ENCODE measurements at regions not wholly inside any gene's neighbourhood (a gene's known extent, or its start where the extent isn't known, plus 50 kb on each side); places are given as distances from the start of the nearest gene placed in this dataset.
"Not testable (repeated sequence)": the region's sequence is repeated elsewhere in the genome, so short reads cannot be mapped to it uniquely, and the experiment has no call there.

GRCh38 chr9:109665736-109666135, 114.3 kb upstream of the PALM2AKAP2 start:
- not testable (repeated sequence) for H3K9ac ChIP-seq; H3K27ac ChIP-seq; H4K20me1 ChIP-seq (ENCODE audit: low read depth); H3K27ac Mint-ChIP-seq; H3K4me3 ChIP-seq; H3K4me1 ChIP-seq; H3K27me3 Mint-ChIP-seq (ENCODE audit: insufficient read depth, low read depth); H3K79me2 ChIP-seq (ENCODE audit: low read depth); H3K36me3 Mint-ChIP-seq; H3F3A ChIP-seq (ENCODE audit: low read depth); H3K36me3 ChIP-seq; H3K27me3 ChIP-seq; H3K9me3 ChIP-seq (ENCODE audit: low read depth); H3K4me1 Mint-ChIP-seq; H3K4me3 Mint-ChIP-seq
- H2AFZ ChIP-seq (replicated peaks), result peak overlapping the region; percentile 99
- H3K9me3 Mint-ChIP-seq, result peaks cover 24% of the 10 kb centered on the region
- H3K4me2 ChIP-seq, result peak overlapping the region; percentile 23
- peak; percentile 17 for DNase-seq (ENCODE audit: low spot score)

- no peak overlapping the region for H3K27ac ChIP-seq
- no peak overlapping the region for H3K4me3 ChIP-seq
- Mint-ChIP-seq H3K36me3 (no peaks in the 10 kb centered on the region), H3K27me3 (ENCODE audit: insufficient read depth, low read depth) (peaks cover 3% of the 10 kb centered on the region), H3K4me3 (no peak overlapping the region), H3K9me3 (peaks cover 5% of the 10 kb centered on the region), H3K27ac (no peak overlapping the region), H3K4me1 (peaks cover 3% of the 10 kb centered on the region)
- no peak overlapping the region for H3K4me2 ChIP-seq
- H3K36me3 ChIP-seq, result no peaks in the 10 kb centered on the region
- H2AFZ ChIP-seq (replicated peaks), result no peak overlapping the region
- peaks cover 8% of the 10 kb centered on the region for H3K4me1 ChIP-seq
- no peaks in the 10 kb centered on the region for H4K20me1 ChIP-seq (ENCODE audit: low read depth)
- TF ChIP-seq EZH2phosphoT487 (IDR thresholded peaks at IDR 0.05), result peak; percentile 79
- no peak for TF ChIP-seq CTCF (IDR thresholded peaks at IDR 0.05)
- H3F3A ChIP-seq (ENCODE audit: low read depth), result no peaks in the 10 kb centered on the region
- no peaks in the 10 kb centered on the region for H3K9me3 ChIP-seq (ENCODE audit: low read depth)
- no peaks in the 10 kb centered on the region for H3K27me3 ChIP-seq
- peak; percentile 33 for DNase-seq (ENCODE audit: low spot score)
- no peak overlapping the region for H3K9ac ChIP-seq
- H3K79me2 ChIP-seq (ENCODE audit: low read depth), result no peaks in the 10 kb centered on the region
Measured at GRCh38 chr9:109681301-109681700, 98.7 kb upstream of the PALM2AKAP2 start.

GRCh38 chr9:109682227-109682626, 97.8 kb upstream of the PALM2AKAP2 start:
- Histone ChIP-seq H2AFZ (replicated peaks) (no peak overlapping the region), H3K4me3 (no peak overlapping the region), H3K4me1 (peaks cover 8% of the 10 kb centered on the region), H4K20me1 (ENCODE audit: low read depth) (no peaks in the 10 kb centered on the region), H3K27me3 (no peaks in the 10 kb centered on the region), H3K4me2 (no peak overlapping the region), H3K27ac (no peak overlapping the region), H3K79me2 (ENCODE audit: low read depth) (no peaks in the 10 kb centered on the region), H3K9ac (no peak overlapping the region), H3F3A (ENCODE audit: low read depth) (no peaks in the 10 kb centered on the region), H3K9me3 (ENCODE audit: low read depth) (no peaks in the 10 kb centered on the region), H3K36me3 (no peaks in the 10 kb centered on the region)
- no peak overlapping the region for H3K4me3 Mint-ChIP-seq
- peaks cover 3% of the 10 kb centered on the region for H3K4me1 Mint-ChIP-seq
- no peak for TF ChIP-seq EZH2phosphoT487 (IDR thresholded peaks at IDR 0.05)
- TF ChIP-seq CTCF (IDR thresholded peaks at IDR 0.05), result no peak
- TF ChIP-seq EZH2 (IDR thresholded peaks at IDR 0.05), result no peak
- no peaks in the 10 kb centered on the region for H3K27me3 Mint-ChIP-seq (ENCODE audit: insufficient read depth, low read depth)
- no peak for DNase-seq (ENCODE audit: low spot score)
- no peaks in the 10 kb centered on the region for H3K36me3 Mint-ChIP-seq
- no peak overlapping the region for H3K27ac Mint-ChIP-seq
- peaks cover 6% of the 10 kb centered on the region for H3K9me3 Mint-ChIP-seq

DNA sequence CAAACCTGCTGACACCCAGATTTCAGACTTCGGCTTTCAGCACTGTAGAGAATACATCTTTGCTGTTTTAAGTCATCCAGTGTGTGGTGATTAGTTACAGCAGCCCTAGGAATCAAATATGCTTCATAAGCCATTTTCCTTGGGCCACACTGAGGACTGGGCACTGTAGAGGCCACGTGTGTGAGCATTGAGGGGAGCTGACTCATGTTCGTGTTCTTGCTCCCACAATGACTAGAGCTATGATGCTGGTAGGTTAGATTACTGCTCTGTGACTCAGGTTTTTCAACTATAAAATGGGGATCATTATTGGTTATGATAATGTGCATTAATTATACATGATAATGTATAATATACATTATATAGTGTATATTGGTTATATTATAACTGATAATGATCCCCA, 96.5 kb upstream of the PALM2AKAP2 start:
- Mint-ChIP-seq H3K4me3 (no peak overlapping the region), H3K4me1 (peaks cover 3% of the 10 kb centered on the region), H3K9me3 (peaks cover 7% of the 10 kb centered on the region), H3K27me3 (ENCODE audit: insufficient read depth, low read depth) (no peaks in the 10 kb centered on the region), H3K27ac (no peak overlapping the region), H3K36me3 (no peaks in the 10 kb centered on the region)
- Histone ChIP-seq H3K9me3 (ENCODE audit: low read depth) (no peaks in the 10 kb centered on the region), H3K27ac (no peak overlapping the region), H4K20me1 (ENCODE audit: low read depth) (no peaks in the 10 kb centered on the region), H3K27me3 (no peaks in the 10 kb centered on the region), H3K4me1 (peaks cover 8% of the 10 kb centered on the region), H3K4me2 (no peak overlapping the region), H3K36me3 (no peaks in the 10 kb centered on the region), H3F3A (ENCODE audit: low read depth) (no peaks in the 10 kb centered on the region), H3K79me2 (ENCODE audit: low read depth) (no peaks in the 10 kb centered on the region), H2AFZ (replicated peaks) (no peak overlapping the region), H3K9ac (no peak overlapping the region), H3K4me3 (no peak overlapping the region)
- DNase-seq (ENCODE audit: low spot score), result no peak
- no peak for TF ChIP-seq EZH2phosphoT487 (IDR thresholded peaks at IDR 0.05)
- no peak for TF ChIP-seq CTCF (IDR thresholded peaks at IDR 0.05)
- no peak for TF ChIP-seq EZH2 (IDR thresholded peaks at IDR 0.05)

All from neural progenitor cell (in vitro differentiated cells).